NB4 (cell line): ENCODE measurements at regions not wholly inside any gene's neighbourhood (a gene's known extent, or its start where the extent isn't known, plus 50 kb on each side); places are given as distances from the start of the nearest gene placed in this dataset.

Source experiments
- DNase-seq: peaks from one replicate; pipeline ENCODE4 v3.0.0; 2010; ENCODE audit warnings: low read depth
- H3K4me3 ChIP-seq: one replicate; pipeline ENCODE4 v1.5.1; 2011; ENCODE audit warnings: mild to moderate bottlenecking, low read depth, low read length, moderate library complexity
- MYC ChIP-seq: IDR thresholded peaks from 2 replicates; pipeline ENCODE4 v1.6.1; 2011; ENCODE audit warnings: low read depth, low read length
- POLR2A ChIP-seq: IDR thresholded peaks from 2 replicates; pipeline ENCODE4 v1.6.1; 2011; ENCODE audit warnings: mild to moderate bottlenecking; ENCODE audit not compliant: insufficient read length; ENCODE audit errors: extremely low read depth
- TF ChIP-seq, protein P1 (sequence below): IDR thresholded peaks from 2 replicates; pipeline ENCODE4 v1.6.1; 2011; ENCODE audit warnings: low read depth, low read length
- TF ChIP-seq, protein P2 (sequence below): IDR thresholded peaks from one replicate; pipeline ENCODE4 v1.5.1; 2012; ENCODE audit warnings: low read depth, low read length

DNA sequence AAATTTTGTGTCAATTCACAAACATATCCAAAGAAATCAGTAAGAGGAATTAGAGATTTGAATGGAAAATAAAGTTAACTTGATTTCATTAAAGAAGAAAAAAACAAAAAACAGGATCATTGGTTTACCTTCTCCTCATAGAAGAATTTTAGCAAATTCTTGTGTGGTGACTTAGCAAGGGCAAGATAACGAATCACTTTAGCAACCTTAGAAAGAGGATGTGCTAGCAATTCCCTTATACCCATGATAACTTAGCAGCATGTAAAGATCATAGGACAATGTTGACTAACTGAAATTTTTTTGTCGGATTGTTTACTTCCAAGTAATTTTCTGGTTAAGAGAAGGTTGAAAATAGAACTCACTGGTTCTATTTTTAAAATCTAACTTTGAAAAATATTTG is 609.3 kb downstream of the GBE1 start:
- H3K4me3 ChIP-seq, result no peak overlapping the region
- TF ChIP-seq MYC (no peak), POLR2A (no peak)
- TF ChIP-seq, protein P1, sequence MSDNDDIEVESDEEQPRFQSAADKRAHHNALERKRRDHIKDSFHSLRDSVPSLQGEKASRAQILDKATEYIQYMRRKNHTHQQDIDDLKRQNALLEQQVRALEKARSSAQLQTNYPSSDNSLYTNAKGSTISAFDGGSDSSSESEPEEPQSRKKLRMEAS, result no peak
- TF ChIP-seq, protein P2, sequence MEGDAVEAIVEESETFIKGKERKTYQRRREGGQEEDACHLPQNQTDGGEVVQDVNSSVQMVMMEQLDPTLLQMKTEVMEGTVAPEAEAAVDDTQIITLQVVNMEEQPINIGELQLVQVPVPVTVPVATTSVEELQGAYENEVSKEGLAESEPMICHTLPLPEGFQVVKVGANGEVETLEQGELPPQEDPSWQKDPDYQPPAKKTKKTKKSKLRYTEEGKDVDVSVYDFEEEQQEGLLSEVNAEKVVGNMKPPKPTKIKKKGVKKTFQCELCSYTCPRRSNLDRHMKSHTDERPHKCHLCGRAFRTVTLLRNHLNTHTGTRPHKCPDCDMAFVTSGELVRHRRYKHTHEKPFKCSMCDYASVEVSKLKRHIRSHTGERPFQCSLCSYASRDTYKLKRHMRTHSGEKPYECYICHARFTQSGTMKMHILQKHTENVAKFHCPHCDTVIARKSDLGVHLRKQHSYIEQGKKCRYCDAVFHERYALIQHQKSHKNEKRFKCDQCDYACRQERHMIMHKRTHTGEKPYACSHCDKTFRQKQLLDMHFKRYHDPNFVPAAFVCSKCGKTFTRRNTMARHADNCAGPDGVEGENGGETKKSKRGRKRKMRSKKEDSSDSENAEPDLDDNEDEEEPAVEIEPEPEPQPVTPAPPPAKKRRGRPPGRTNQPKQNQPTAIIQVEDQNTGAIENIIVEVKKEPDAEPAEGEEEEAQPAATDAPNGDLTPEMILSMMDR, result no peak
- DNase-seq, result no peak

DNA sequence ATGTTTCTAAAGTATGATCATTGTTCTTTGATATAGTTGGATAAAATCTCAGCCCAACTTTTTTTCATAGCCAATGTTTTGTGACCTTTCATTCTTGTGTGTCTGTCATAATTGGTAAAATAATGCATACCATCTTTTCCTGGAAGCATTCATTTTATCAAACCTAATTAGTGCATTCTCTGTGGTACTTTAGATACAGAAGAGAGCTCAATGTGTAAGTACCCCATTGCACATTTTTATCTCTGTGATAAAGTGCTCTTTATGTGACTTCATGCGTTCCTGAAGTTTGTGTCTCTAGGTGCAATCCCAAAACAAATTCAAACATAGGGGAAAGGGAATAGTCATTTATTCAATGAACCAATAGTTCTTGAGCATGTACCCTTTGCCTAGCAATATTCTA is 628.5 kb downstream of the GBE1 start:
- no peak for DNase-seq
- no peak for TF ChIP-seq MYC
- no peak for TF ChIP-seq POLR2A
- TF ChIP-seq, protein P2, result no peak
- TF ChIP-seq, protein P1, result no peak
- H3K4me3 ChIP-seq, result no peak overlapping the region

DNA sequence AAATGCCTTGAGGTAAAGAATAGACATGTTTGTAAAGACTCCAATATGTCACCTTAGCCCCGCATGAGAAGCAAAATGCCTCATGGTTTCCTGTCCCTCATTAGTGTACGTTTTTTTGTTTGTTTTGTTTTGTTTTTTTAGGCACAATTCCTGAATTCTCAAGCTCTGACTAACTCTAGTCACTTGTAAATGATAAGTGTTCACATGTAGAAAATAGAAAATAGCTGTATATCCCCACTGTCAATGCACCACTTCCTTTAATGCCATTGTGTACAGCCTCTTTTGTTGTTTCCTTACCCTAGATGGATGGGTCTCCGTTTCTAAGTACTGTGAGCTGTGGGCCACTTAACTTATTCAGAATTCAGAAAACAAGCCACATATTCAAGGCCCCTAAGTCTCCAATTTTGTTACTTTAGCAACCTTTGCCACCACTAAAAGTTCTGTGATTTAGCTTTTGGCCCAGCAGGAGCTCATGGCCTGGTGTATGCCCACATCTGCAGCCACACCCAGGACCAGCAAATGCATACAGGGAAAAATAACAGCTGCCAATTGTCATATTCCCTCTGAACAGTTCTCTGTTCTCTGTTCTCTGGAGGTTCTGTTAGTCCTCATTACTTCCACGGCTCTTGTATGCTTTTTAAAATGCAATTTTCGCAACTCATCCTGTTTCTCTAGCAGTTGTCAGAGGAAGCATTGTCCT is 655.5 kb downstream of the GBE1 start:
- no peak for DNase-seq
- no peak overlapping the region for H3K4me3 ChIP-seq
- TF ChIP-seq MYC, result no peak
- TF ChIP-seq, protein P1, result no peak
- TF ChIP-seq, protein P2, result no peak
- TF ChIP-seq POLR2A, result no peak

DNA sequence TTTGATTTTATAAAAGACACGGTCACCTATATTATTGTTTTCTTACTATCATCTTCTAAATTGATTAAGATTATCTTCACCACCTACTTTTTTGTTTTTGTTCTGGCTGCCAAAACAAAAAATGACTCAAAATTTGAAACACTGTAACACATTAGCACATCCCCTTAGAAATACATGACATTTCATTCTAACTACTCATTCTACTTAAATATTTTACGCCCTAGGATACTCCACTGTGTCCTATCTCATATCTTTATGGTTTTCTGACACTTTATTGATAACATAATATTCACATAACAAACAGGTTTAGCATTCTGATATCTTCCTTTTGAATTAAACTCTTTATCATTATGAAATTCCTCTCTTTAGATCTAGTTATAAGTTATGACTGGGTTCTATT is 656.2 kb downstream of the GBE1 start:
- H3K4me3 ChIP-seq, result no peak overlapping the region
- DNase-seq, result no peak
- no peak for TF ChIP-seq POLR2A
- TF ChIP-seq, protein P2, result no peak
- TF ChIP-seq, protein P1, result no peak
- TF ChIP-seq MYC, result no peak

DNA sequence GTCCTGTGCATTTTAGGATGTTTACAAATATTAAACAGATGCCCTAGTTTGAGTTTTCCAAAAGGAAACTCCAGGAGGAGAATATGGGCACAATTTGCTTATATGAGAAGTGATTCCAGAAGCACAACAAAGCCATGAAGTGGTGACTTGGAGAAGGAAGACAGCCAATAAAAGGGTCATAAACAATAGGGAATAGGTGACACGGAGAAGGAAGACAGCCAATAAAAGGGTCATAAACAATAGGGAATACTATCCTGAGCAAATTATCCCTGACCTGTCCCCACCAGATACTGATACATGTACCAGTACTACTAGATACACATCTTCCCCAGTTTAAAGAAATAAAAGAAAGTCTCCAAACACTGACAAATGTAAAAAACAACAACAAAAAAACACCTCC is 663.6 kb downstream of the GBE1 start:
- TF ChIP-seq MYC, result no peak
- no peak for TF ChIP-seq POLR2A
- TF ChIP-seq, protein P1, result no peak
- TF ChIP-seq, protein P2, result no peak
- no peak overlapping the region for H3K4me3 ChIP-seq
- no peak for DNase-seq
